H1 (cell line): ENCODE measurements at regions not wholly inside any gene's neighbourhood (a gene's known extent, or its start where the extent isn't known, plus 50 kb on each side); places are given as distances from the start of the nearest gene placed in this dataset.

Source experiments
- CTCF ChIA-PET: fragments of 300-600 bp; sonication (Branson Sonifier 250); formaldehyde crosslinking; loops from one replicate; lab custom pipeline; 2021; ENCODE audit not compliant: partially characterized antibody; lab: Charles Lee
- POLR2A ChIA-PET: fragments of 300-600 bp; sonication (Branson Sonifier 250); formaldehyde crosslinking; loops from one replicate; lab custom pipeline; 2021; ENCODE audit warnings: inconsistent platforms; ENCODE audit not compliant: partially characterized antibody; lab: Charles Lee
- DNase-seq, 2 experiments: peaks; one replicate each; pipeline versions ENCODE4 v3.0.0 to v3.0.0-alpha.2; 2010 to 2022; ENCODE audit warnings: low spot score in 2 of 2, low read depth in 1 of 2, mixed read lengths in 1 of 2
- FAIRE-seq: peaks from 2 replicates; lab custom pipeline; 2011; peaks lifted over from hg19 to GRCh38; lab: Jason Lieb, UNC
- H2AFZ ChIP-seq: 2 replicates; pipeline ENCODE4 v1.8.1; 2012; ENCODE audit warnings: low read length, inconsistent platforms
- H2AK5ac ChIP-seq: 2 replicates; pipeline ENCODE4 v1.6.1; 2013; ENCODE audit warnings: low read depth, low read length
- H2BK120ac ChIP-seq: replicated peaks from 2 replicates; pipeline ENCODE3; 2013; ENCODE audit warnings: low read depth, low read length, inconsistent platforms
- H2BK12ac ChIP-seq: 2 replicates; pipeline ENCODE4 v1.6.1; 2013; ENCODE audit warnings: low read depth, low read length
- H2BK15ac ChIP-seq: 2 replicates; pipeline ENCODE4 v1.6.1; 2013; ENCODE audit warnings: low read length
- H2BK20ac ChIP-seq: 2 replicates; pipeline ENCODE4 v1.6.1; 2013; ENCODE audit warnings: low read length
- H2BK5ac ChIP-seq: 2 replicates; pipeline ENCODE4 v1.6.1; 2013; ENCODE audit warnings: low read depth, low read length
- H3K14ac ChIP-seq: 2 replicates; pipeline ENCODE4 v1.6.1; 2013; ENCODE audit warnings: inconsistent platforms; ENCODE audit not compliant: insufficient read length
- H3K18ac ChIP-seq: 2 replicates; pipeline ENCODE4 v1.6.1; 2013; ENCODE audit warnings: low read length; ENCODE audit errors: extremely low read depth
- H3K23ac ChIP-seq: 2 replicates; pipeline ENCODE4 v1.6.1; 2013; ENCODE audit warnings: inconsistent platforms; ENCODE audit not compliant: insufficient read length
- H3K23me2 ChIP-seq: 2 replicates; pipeline ENCODE4 v1.6.1; 2013; ENCODE audit warnings: low read depth, low read length
- H3K27ac ChIP-seq: 2 replicates; pipeline ENCODE4 v1.6.1; 2011; ENCODE audit warnings: low read depth, low read length, inconsistent platforms
- H3K27me3 ChIP-seq, 4 experiments: replicated peaks in 1 of 4; 1 replicate in 1 of 4; 2 replicates in 3 of 4; pipeline versions ENCODE4 v1.6.1 to v1.8.1; 2011 to 2013; ENCODE audit warnings: low read length in 3 of 4, mild to moderate bottlenecking in 3 of 4, inconsistent platforms in 2 of 4, mixed read lengths in 2 of 4, moderate library complexity in 1 of 4; ENCODE audit not compliant: control insufficient read depth in 3 of 4, insufficient read depth in 3 of 4; ENCODE audit errors: extremely low read depth in 1 of 4
- H3K36me3 ChIP-seq, 4 experiments: 2 replicates each; pipeline versions ENCODE4 v1.6.1 to v1.8.1; 2011 to 2013; ENCODE audit warnings: mild to moderate bottlenecking in 4 of 4, low read length in 3 of 4, moderate library complexity in 2 of 4, control low read depth in 1 of 4, inconsistent platforms in 1 of 4; ENCODE audit not compliant: insufficient read depth in 4 of 4, control insufficient read depth in 2 of 4
- H3K4ac ChIP-seq: replicated peaks from 2 replicates; pipeline ENCODE3; 2013; ENCODE audit warnings: low read length, low read depth, mixed read lengths, inconsistent platforms; ENCODE audit not compliant: insufficient read length
- H3K4me1 ChIP-seq, 4 experiments: replicated peaks in 1 of 4; 1 replicate in 1 of 4; 2 replicates in 3 of 4; pipeline versions ENCODE4 v1.6.1 to v1.8.1; 2011 to 2013; ENCODE audit warnings: low read length in 3 of 4, inconsistent platforms in 2 of 4, mixed read lengths in 1 of 4; ENCODE audit not compliant: insufficient read depth in 4 of 4, control insufficient read depth in 3 of 4
- H3K4me2 ChIP-seq, 2 experiments: 2 replicates each; pipeline versions ENCODE4 v1.6.1 to v1.8.1; 2011 to 2013; ENCODE audit warnings: low read depth in 2 of 2, low read length in 2 of 2, control low read depth in 1 of 2, inconsistent platforms in 1 of 2, mild to moderate bottlenecking in 1 of 2; ENCODE audit not compliant: insufficient read depth in 1 of 2
- H3K4me3 ChIP-seq, 4 experiments: fragments of 200-600, 300-600 bp in 1 of 4; sonication (generic), shearing (Covaris generic), sonication (Bioruptor Twin) in 1 of 4; 2 replicates each; pipeline versions ENCODE4 v1.5.1 to v1.8.1; 2011 to 2016; ENCODE audit warnings: low read length in 4 of 4, low read depth in 3 of 4, control low read depth in 2 of 4, inconsistent platforms in 2 of 4, mild to moderate bottlenecking in 2 of 4, mixed read lengths in 1 of 4, moderate library complexity in 1 of 4; ENCODE audit not compliant: insufficient read depth in 2 of 4; ENCODE audit errors: extremely low read depth in 1 of 4
- H3K56ac ChIP-seq: replicated peaks from 2 replicates; pipeline ENCODE3; 2013; ENCODE audit warnings: low read depth, mild to moderate bottlenecking, mixed read lengths, low read length, inconsistent platforms; ENCODE audit not compliant: insufficient read length
- H3K79me1 ChIP-seq: 2 replicates; pipeline ENCODE4 v1.6.1; 2013; ENCODE audit warnings: low read depth, low read length, control low read depth
- H3K79me2 ChIP-seq, 2 experiments: 2 replicates each; pipeline versions ENCODE4 v1.6.1 to v1.8.1; 2012 to 2013; ENCODE audit warnings: low read length in 2 of 2, mild to moderate bottlenecking in 2 of 2, inconsistent platforms in 1 of 2; ENCODE audit not compliant: insufficient read depth in 2 of 2, control insufficient read depth in 1 of 2
- H3K9ac ChIP-seq, 4 experiments: replicated peaks in 1 of 4; 1 replicate in 1 of 4; 2 replicates in 3 of 4; pipeline versions ENCODE4 v1.6.1 to v1.8.1; 2011 to 2013; ENCODE audit warnings: low read depth in 3 of 4, low read length in 3 of 4, control low read depth in 2 of 4, mild to moderate bottlenecking in 2 of 4, moderate library complexity in 2 of 4, inconsistent platforms in 1 of 4; ENCODE audit errors: extremely low read depth in 1 of 4
- H3K9me3 ChIP-seq, 2 experiments: 2 replicates each; pipeline versions ENCODE4 v1.6.1 to v1.8.1; 2012 to 2013; ENCODE audit warnings: mild to moderate bottlenecking in 2 of 2, moderate library complexity in 2 of 2, control low read depth in 1 of 2, inconsistent platforms in 1 of 2, low read depth in 1 of 2, low read length in 1 of 2, mixed read lengths in 1 of 2; ENCODE audit not compliant: insufficient read depth in 2 of 2
- H4K20me1 ChIP-seq, 2 experiments: replicated peaks in 1 of 2; 2 replicates each; pipeline versions ENCODE3 to v1.8.1; 2011 to 2013; ENCODE audit warnings: inconsistent platforms in 2 of 2, low read length in 2 of 2, mild to moderate bottlenecking in 1 of 2; ENCODE audit not compliant: insufficient read depth in 2 of 2, control insufficient read depth in 1 of 2
- H4K5ac ChIP-seq: 2 replicates; pipeline ENCODE4 v1.6.1; 2013; ENCODE audit warnings: low read length, low read depth, mixed read lengths, inconsistent platforms; ENCODE audit not compliant: insufficient read length
- H4K8ac ChIP-seq: 2 replicates; pipeline ENCODE4 v1.8.0; 2013; ENCODE audit warnings: mild to moderate bottlenecking, moderate library complexity, low read length, inconsistent platforms; ENCODE audit not compliant: insufficient read depth; ENCODE audit errors: extremely low read depth
- H4K91ac ChIP-seq: replicated peaks from 2 replicates; pipeline ENCODE3; 2013; ENCODE audit warnings: low read length, mixed read lengths, inconsistent platforms; ENCODE audit not compliant: insufficient read length
- GTF2F1 ChIP-seq: IDR thresholded peaks from 2 replicates; pipeline ENCODE4 v1.6.1; 2012; ENCODE audit warnings: low read depth, low read length, improper control_type of control experiment, borderline replicate concordance
- SIRT6 ChIP-seq: IDR thresholded peaks from one replicate; pipeline ENCODE4 v1.7.1; 2012; ENCODE audit warnings: low read length, inconsistent platforms
- SUZ12 ChIP-seq: fragments of 200-600 bp; sonication (generic); IDR thresholded peaks from 2 replicates; pipeline ENCODE4 v1.6.1; 2012; ENCODE audit warnings: mild to moderate bottlenecking, inconsistent platforms, low read length, moderate library complexity, mixed read lengths
- WGBS, 2 experiments: shearing (Covaris generic) in 1 of 2; methylation state at CpG; one replicate each; pipeline versions ENCODE4 v1.1.6 to v1.1.7; 2013 to 2015; ENCODE audit warnings: low lambda C conversion rate in 2 of 2, mixed read lengths in 2 of 2, inconsistent platforms in 1 of 2, low coverage in 1 of 2, missing lambda C conversion rate in 1 of 2; ENCODE audit not compliant: insufficient replicate concordance in 2 of 2, insufficient coverage in 1 of 2, insufficient read length in 1 of 2; ENCODE audit errors: extremely low coverage in 1 of 2, missing lambda C conversion rate in 1 of 2; 5-methylcytosine and 5-hydroxymethylcytosine counted together

GRCh38 chr3:1552831-1553230, 460.0 kb downstream of the CNTN6 start:
- ChIA-PET CTCF (interaction anchor here (1.0 kb wide), 1 partner anchor 10 kb away, joined by 3 read pairs; no protein-coding TSS in a partner anchor), POLR2A (no interaction called here)
- no peak overlapping the region for H2AK5ac ChIP-seq
- no peak overlapping the region for H3K9ac ChIP-seq
- H3K4ac ChIP-seq, result no peak overlapping the region
- no peak overlapping the region for H2BK15ac ChIP-seq
- no peaks in the 10 kb centered on the region for H3K9me3 ChIP-seq
- H3K23me2 ChIP-seq, result no peaks in the 10 kb centered on the region
- no peak overlapping the region for H3K23ac ChIP-seq
- no peak overlapping the region for H4K5ac ChIP-seq
- no peak overlapping the region for H3K4me3 ChIP-seq
- no peaks in the 10 kb centered on the region for H3K4me1 ChIP-seq
- no peak overlapping the region for H3K27ac ChIP-seq
- H2BK12ac ChIP-seq, result no peak overlapping the region
- no peak overlapping the region for H2BK5ac ChIP-seq
- no peaks in the 10 kb centered on the region for H3K79me2 ChIP-seq
- DNase-seq, result no peak
- H3K27me3 ChIP-seq, result no peaks in the 10 kb centered on the region
- H3K4me2 ChIP-seq, result no peak overlapping the region
- no peaks in the 10 kb centered on the region for H3K79me1 ChIP-seq
- no peak overlapping the region for H3K18ac ChIP-seq
- no peak overlapping the region for H2BK120ac ChIP-seq
- no peak overlapping the region for H4K8ac ChIP-seq
- TF ChIP-seq SIRT6, result no peak
- TF ChIP-seq GTF2F1, result no peak
- TF ChIP-seq SUZ12, result no peak
- no peak overlapping the region for H2AFZ ChIP-seq
- no peak for FAIRE-seq
- H3K56ac ChIP-seq, result no peak overlapping the region
- no peaks in the 10 kb centered on the region for H3K36me3 ChIP-seq
- H2BK20ac ChIP-seq, result no peak overlapping the region
- no peak overlapping the region for H4K91ac ChIP-seq
- no peaks in the 10 kb centered on the region for H4K20me1 ChIP-seq
- no peak overlapping the region for H3K14ac ChIP-seq
- 83% methylated on average over 1 of the region's 1 CpG; no CpG with 5 or more reads in 1 of the 2 experiments for WGBS, 2 experiments
